ENCODE measurements at regions not wholly inside any gene's neighbourhood (a gene's known extent, or its start where the extent isn't known, plus 50 kb on each side); places are given as distances from the start of the nearest gene placed in this dataset.
A peak's percentile ranks its signal among the peaks of the same experiment; 100 is the strongest.

DNA sequence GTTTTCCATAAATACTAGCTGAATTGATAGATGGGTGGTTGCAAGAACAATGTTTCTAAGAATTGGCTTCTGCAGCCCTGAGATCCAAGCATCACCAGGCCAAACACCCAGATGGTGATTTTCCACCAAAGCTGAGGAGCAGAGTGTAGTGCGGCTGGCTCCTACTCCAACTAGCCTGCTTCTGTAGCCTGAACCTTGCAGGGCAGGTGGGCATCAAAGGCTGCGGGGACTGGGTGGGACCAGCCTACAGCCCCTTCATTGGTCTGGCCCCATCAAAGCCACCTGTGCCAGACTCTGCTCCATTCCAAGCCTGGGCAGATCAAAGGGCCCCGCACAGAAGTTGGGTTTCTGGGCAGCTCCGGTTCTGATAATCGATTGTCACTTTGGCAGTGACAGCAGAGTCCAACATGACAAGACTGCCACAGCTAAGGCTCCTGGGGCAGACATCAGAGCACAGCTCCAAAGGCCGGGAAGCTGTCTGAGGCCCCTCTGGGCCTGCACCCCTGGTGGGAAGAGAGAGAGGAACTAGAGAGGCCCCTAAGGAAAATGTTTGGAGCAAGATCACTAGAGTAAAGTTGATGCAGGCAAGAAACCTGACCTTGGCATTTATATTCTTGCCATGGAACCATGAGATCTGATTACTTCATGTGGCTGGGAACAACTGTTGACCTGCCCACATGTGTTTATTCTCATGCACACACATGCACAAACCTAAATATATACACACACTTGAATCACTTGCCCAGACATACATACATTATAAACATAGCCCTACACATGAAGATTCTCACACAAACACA lies 582.9 kb downstream of the INSC start:
- no peak for DNase-seq (ENCODE audit: low spot score)

DNA sequence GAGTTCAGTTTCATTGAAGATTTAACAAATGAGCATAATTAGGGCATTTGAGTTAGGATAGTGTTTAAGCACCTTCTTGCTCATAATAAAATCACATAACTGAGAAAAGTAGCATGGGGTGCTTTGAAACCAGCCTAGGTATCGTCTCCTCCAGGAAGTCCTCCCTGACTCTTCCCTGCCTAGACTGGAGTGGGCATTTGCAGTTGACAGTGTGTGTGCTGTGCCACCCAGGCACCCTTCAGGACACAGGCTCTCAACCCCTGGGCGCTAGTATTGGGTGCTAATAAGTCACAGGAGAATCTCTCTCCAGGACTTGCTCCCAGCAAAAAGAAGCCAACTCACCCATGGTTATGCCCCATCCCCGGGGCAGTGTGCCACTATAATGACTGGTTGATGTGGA lies 584.1 kb downstream of the INSC start:
- no peak for DNase-seq (ENCODE audit: low spot score)

DNA sequence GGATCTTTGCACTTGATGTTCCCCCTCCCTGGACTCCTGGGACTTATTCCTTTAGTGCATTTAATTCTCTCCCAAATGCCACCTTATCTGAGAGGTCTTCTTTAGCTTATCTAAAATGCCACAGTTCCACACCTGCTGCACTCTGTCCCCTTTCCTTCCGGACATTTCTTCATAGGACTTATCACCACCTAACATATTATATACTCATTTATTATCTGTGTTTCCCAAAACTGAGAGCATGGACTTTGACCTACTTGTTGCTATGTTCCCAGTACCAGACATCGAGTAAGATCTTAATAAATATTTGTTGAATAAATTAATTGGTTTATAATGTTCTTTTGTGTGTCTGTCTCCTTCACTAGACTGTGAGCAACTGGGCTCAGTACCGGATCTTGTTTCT lies 585.3 kb downstream of the INSC start:
- DNase-seq (ENCODE audit: low spot score): no peak

DNA sequence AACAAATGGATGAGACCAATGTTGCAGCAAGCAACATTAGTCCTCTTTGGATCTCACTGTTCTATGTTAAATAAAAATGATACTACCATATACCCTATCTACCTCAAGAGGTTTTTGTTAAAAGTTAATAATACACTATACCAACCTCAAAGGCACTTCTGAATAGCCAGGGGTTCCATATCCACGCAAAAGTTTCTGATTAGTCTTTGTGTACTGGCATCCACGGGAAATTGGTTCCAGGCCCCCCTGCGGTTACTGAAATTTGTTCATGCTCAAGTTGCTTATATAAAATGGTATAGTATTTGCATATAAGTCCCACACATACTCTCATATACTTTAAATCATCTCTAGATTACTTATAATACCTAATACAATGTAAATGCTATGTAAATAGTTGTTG lies 585.7 kb downstream of the INSC start:
- DNase-seq (ENCODE audit: low spot score): no peak

DNA sequence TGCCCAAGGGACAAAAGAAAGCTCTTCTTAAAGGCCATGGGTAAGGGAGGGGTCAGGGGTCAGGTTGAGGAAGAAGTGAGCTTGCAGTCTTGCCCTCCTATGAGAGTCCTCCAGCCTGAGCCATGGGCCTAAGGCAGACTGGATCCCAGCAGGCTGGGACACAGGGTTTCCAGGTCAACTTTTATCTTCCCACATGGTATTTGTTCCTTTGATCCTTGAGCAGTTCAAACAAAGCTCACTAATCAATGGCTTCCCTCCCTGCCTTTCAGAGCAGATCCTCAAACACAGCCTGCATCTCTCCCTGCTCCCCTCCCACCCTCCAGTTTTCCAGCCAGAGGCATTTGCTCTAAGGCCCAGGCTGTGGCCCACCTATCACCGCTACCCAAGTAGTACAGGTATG lies 589.3 kb downstream of the INSC start:
- no peak for DNase-seq (ENCODE audit: low spot score)

DNA sequence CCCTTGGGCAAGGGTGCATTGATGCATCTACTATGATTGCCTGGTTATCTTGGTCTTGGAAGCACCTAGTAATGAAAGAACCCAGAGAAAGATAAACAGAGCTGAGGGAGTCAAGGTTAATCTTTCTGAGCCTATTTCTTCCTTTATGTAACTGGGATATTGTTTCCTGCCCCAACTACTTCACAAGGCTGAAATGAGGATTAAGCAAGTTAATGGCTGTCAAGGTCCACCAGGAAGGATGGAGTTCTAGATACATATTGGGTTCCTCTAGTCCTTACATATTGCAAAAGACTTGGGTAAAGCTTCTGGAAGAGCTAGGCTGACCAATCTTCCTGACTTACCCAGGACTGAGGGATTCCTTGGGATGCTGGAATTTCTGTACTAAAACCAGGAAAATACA lies 589.8 kb downstream of the INSC start:
- DNase-seq (ENCODE audit: low spot score): no peak

DNA sequence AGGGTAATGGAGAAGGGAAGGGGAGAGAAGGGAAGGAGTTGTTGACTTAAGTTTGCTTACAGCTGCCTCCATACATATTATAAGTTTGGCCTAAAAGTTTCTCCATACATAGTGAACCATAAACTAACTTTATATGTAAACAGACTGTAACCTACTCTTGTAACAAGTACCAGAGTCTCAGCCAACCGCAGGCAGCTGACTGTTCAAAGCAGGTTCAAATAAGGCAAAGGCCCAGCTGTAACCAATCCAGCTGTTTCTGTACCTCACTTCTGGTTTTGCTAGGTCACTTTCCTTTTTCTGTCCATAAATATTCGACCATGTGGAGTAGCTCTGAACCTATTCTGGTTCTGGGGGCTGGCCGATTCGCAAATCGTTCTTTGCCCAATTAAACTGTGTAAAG lies 591.2 kb downstream of the INSC start:
- no peak for DNase-seq (ENCODE audit: low spot score)

DNA sequence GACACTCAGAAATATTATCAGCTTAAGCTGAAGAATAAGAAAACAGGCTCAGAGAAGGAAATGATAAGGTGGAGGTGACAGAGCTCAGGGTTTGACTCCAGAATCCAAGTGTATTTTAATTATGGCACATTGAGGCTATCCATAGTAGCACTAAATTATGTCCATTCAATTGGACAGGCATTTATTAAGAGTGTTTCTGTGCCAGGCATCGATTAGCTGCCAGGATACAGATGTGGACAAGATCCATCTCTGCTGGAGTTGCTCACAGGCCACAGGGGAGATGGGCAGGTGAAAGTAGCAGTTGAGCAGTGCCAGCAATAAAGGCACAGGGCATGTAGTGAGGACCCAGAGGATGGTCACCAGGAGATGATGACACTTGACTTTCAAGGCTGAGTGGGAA lies 592.5 kb downstream of the INSC start:
- DNase-seq (ENCODE audit: low spot score): no peak

DNA sequence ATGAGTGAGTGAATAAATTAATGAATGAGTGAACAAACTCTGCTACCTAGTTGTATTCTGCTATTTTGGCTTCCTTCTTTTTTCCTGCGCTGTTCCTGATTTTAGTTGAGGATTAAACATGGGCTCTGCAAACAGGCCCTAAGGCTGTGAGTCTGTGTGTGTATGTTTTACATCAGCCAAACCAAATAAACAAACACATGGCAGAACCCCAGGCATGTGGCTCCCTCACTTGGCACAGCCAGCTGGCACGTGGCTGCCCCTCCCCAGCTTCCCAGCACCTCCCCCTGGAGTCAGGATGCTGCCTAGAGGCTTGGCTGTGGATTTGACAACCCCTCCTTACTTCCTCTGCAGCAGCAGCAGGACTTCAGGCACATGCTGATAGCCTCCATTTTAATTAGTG lies 593.2 kb downstream of the INSC start:
- DNase-seq (ENCODE audit: low spot score): no peak

DNA sequence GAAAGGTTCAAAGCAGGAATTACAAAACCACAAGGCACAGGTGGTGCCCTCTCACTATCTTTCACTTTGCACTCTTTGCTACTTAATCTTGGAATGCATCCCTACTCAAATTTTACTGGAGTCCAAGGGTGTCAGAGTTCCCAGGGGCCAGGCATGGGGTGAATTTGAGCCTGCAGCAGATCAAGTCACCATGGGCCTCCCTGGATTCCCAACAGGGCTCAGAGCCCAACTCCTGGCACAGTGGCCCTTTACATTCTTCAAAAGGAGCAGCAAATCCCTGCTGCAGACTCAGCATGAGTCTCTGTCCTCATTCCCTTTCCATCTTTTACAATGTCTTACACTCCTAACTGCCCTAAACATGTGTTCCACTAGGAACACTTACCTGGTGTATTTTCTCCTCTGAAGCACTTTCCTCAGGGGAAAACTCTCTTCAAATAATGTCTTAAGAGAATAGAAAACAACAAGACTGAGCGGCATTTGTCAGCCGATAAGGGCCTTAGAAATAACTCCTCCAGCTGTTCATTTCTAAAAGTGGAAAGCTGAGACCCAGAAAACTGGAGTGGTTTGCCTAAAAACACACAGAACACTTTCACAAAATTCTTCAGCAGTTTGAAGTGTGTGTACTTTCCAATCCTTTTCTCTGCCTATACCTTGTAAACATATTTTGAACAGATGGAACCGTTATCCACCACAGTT lies 596.0 kb downstream of the INSC start:
- no peak for DNase-seq (ENCODE audit: low spot score)

DNA sequence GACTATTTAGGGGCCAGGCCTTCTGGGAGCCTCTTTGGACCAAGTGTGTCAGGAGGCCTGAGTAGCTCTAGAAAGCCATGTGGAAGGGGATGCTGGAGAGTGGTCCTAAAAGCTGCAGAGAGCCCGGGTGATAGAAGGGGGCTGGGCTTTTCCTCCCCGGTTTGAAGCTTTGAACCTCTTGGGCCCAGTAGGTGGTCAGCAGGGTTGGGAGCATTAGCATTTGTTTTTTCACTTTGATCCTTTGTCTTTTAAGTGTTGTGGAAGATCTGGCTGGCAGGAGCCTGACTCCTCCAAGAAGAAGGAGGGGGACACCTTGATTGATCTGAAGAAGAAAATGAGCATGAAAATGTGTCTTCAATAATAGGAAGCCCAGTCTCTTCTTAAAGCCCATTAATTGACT lies 596.6 kb downstream of the INSC start:
- no peak for DNase-seq (ENCODE audit: low spot score)

DNA sequence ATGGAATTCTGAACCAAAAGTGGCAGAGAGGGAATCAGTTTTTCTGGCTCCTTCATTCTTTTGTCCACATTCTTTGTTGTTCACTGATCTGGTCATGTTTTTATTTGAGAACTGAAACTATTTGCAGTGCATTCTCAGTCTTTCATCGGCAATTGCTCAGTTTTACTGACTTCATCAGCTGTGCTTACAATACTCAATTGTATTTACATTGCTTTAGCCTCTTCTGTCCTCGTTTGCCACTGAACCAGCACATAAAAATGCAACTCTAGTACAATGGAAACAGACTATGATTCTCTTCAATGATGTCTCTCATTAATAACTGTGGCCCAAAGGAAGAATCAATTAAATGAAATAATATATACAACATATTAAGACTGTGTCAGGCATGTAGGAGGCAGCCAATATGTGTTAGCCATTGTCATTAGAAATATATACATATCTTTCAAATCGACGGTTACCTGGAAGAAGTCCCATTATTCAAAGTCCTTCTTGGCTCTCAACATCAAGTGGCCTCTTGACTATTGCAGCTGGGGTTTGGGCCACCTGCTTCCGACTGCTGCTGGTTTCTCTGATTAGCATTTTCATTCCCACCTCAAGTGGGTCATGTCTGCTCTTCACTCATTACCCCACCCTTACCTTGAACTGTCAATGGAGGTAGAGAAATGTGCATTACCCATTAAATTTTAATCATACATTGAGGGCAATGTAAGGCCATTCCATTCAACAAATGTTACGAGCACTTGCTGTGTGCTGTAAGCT lies 600.1 kb downstream of the INSC start:
- peak; percentile 65 for DNase-seq (ENCODE audit: low spot score)

DNA sequence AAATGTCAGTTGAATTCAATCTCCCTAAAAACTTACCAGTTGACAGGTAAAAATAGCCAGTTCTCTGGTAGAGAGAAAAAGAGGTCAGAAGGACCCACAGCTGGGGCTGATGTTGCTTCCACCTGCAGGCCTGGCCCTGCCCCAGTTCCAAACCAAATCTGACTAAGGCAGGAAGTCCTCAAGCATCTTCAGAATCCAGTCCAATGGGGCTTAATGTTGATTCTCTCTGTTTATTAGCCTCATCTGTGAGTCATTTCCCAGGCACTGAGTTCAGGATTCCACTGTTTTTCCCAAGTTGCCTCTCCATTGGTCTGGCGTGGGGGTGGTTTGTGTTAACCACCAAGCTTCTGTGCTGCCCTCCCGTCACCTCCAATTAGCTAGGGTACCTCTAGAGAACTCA lies 601.8 kb downstream of the INSC start:
- no peak for DNase-seq (ENCODE audit: low spot score)

DNA sequence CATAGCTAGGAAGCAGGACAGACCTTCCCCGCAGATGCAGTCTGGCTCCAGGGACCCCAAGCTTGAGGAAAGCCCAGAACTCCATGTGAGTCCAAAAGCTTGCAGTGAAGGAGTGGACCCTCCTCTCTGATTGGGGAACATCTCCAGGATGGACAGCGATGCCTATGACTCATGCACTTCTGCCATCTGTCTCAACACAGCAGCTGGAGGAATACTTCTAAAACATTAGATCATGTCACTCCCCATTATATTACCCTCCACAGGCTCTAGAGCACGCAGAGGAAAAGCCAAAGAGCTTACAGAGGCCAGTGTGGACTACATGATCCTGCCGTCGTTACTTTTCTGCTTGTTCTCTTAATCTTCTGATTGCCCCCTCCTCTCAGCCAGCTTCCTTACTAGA lies 605.7 kb downstream of the INSC start:
- no peak for DNase-seq (ENCODE audit: low spot score)

DNA sequence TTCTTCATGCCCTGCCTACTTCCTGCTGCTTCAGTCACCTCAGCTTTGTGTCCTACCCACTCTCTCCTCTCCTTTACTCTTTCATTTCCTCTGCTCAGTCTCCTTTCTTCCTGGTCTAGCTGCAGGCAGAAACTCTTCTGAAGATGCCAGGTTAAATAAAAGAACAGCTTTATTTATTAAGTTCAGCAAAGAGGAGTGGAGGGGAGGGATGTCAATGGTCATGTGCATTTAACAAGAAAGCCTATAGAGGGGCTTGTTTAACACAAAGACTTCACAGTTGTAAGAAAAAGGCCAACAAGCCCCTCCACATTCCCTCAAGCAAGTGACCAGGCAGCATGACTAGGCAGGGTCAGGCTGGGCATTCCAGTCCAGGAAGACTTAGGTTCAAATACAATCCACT lies 609.2 kb downstream of the INSC start:
- no peak for DNase-seq (ENCODE audit: low spot score)

DNA sequence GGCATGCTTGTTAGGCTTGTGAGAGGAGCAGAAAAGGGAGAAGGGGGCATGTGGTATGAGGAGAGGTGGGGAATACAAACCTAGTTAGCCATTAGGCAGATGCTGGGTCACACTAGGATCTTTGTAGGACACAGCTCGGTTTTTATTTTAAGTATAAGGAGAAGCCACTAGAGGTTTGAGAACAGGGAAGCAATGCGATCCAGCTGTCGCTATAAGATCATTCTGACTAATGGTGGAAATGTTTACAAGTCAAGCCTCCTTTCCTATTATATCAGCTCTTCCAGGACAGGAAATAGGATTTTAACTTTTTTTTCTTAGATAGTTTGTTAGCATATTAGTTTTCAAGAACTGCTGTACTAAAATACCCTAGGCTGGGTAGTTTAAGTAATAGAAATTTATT lies 609.9 kb downstream of the INSC start:
- DNase-seq (ENCODE audit: low spot score): no peak

DNA sequence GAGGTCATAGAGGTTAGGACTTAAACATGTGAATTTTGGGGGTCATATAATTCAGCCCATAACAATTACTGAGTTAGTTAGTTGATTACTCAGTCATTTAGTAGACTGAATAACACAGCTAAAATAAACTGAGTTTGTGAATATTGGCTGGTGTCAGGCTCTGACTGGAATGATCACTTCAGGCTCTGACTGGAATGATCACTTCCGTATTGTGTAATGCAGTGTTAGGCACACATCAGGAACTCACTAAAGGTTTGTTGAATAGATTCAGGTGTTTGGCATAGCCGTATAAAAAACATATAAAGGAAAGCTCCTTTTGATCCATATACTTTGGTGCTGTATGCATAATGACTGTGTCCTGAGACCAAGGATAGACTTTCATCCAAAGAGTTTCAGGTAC lies 610.5 kb downstream of the INSC start:
- DNase-seq (ENCODE audit: low spot score): no peak

DNA sequence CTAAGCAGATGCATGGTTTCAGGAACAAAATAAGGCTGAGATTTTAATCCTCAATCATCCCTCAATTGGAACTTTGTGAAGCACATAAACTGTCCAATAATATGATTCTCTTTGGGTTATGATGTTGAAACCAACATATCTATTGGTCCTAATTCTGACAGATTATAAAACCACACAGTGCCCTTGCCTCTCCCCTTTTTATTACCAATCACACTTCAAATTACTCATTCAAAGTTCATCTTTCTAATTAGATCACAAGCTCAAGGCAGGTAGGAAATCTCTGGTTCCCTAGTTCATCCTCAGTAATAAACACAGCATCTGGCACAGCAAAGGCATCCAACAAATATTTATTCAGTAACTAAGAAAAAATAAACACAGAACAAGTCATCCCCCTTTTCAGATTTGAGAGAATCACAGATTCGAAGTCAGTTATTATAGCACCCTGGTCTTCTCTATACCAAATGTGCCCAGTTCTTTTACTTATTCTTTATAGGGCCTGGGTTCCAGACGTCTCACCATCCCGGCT lies 611.6 kb downstream of the INSC start:
- DNase-seq (ENCODE audit: low spot score): no peak

DNA sequence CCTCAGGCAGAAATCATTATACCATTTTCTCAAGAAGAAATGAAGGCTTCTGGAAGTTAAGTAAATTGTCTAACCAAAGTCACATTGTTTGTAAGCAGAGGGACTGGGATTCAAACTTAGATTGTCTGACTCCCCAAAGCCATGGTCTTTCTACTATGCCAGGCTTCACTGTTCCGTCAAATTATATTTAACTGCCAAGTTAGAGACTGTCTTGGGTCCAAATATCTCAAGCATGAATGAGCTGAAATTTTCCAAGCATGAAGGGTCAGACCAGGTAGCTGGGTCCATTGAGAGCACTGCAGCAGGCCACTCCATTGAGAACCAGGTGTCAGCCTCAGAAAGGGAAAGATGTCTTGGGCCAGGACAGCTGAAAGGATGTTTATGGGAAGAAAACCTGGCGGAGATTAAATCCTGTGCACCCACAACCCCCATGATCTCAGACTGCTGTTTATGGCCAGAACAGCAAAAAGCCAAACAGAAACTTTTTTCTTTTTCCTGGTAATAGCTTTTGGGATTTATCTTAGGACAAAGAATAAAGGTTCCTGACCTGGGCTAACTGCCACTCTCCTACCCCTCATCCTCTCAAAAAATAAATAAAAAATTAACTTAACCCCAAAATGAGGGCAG lies 612.3 kb downstream of the INSC start:
- no peak for DNase-seq (ENCODE audit: low spot score)

DNA sequence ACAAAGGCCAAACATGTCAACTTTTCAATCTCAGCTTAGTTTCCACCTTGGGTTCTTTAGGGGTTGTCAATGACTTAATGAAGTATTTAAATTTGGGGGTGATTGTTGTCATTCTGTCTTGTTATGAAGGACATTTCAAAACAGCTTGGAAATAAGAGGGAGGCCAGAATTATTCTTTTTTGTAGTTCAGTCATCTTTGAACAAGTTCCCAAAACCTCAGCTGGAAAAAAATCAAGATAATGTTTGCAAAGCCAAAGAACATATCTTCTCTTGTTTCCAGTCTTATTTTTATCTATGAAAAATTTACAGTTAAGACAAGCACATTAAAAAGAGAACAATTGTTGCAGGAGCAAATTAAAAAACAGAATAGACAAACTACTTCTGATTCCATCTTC lies 612.8 kb downstream of the INSC start:
- no peak for DNase-seq (ENCODE audit: low spot score)

DNA sequence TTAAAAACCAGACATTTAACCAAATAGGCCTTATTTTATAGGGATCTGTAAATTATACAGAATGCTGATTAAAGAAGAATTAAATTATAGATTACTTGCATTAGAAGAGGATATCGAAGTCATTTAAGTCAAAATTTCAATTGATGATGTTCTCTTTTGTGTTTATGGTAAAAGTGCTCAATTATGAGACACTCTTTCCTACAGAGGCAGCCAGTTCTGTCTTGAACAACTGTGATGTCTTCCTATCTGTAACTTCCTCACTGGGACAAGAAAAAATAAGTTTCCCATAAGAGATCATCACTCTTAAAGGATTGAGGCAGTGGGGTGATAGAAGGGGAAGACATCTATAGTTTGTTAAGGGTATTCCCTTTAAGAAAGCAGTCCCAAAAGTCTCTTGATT lies 613.5 kb downstream of the INSC start:
- DNase-seq (ENCODE audit: low spot score): no peak

DNA sequence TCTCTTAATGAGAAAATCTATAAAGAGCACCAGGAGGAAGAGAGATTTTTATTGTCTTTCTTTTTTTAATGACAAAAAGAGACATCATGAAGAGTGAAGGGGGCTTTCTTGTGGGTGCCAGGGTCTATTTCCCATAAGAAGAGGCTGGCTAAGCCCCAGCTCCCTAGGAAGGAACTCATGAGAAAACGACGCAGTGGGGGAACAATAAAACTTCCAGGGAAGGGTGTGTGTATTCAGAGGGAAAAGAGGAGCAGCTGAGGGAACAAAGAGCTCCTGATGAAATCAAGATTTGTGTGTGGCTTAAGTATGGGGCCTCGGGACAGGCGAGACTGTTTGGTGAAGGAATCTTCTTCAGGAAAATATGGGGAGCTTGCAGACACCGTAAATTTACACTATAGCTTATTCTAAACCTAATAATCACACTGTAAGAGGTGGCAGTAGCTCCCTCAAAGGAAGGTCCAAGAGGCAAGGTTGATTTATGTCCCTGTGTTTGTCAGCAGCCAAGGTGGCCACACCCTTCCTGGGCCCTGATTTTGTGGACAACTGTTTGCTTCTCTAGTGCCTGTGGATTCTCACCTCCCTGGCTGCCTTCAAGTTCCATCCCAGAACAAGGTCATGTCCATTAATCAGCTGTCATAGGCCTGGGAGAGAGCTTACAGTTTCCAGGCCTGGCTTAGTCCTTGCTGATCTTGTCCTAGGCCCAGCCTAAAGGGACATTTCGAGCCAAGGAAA lies 615.7 kb downstream of the INSC start:
- DNase-seq (ENCODE audit: low spot score): no peak
